NB4 (cell line): ENCODE measurements at regions not wholly inside any gene's neighbourhood (a gene's known extent, or its start where the extent isn't known, plus 50 kb on each side); places are given as distances from the start of the nearest gene placed in this dataset.

Experiments
- TF ChIP-seq, protein P1 (sequence below): IDR thresholded peaks from one replicate; pipeline ENCODE4 v1.5.1; 2012; ENCODE audit warnings: low read depth, low read length
- TF ChIP-seq, protein P2 (sequence below): IDR thresholded peaks from 2 replicates; pipeline ENCODE4 v1.6.1; 2011; ENCODE audit warnings: low read depth, low read length

- TF ChIP-seq, protein P1, sequence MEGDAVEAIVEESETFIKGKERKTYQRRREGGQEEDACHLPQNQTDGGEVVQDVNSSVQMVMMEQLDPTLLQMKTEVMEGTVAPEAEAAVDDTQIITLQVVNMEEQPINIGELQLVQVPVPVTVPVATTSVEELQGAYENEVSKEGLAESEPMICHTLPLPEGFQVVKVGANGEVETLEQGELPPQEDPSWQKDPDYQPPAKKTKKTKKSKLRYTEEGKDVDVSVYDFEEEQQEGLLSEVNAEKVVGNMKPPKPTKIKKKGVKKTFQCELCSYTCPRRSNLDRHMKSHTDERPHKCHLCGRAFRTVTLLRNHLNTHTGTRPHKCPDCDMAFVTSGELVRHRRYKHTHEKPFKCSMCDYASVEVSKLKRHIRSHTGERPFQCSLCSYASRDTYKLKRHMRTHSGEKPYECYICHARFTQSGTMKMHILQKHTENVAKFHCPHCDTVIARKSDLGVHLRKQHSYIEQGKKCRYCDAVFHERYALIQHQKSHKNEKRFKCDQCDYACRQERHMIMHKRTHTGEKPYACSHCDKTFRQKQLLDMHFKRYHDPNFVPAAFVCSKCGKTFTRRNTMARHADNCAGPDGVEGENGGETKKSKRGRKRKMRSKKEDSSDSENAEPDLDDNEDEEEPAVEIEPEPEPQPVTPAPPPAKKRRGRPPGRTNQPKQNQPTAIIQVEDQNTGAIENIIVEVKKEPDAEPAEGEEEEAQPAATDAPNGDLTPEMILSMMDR: no peak
- TF ChIP-seq, protein P2, sequence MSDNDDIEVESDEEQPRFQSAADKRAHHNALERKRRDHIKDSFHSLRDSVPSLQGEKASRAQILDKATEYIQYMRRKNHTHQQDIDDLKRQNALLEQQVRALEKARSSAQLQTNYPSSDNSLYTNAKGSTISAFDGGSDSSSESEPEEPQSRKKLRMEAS: no peak
These were observed 248.0 kb upstream of the RREB1 start for GRCh38 chr6:6859722-6860121.
